OCI-LY3 (cell line): ENCODE measurements at regions not wholly inside any gene's neighbourhood (a gene's known extent, or its start where the extent isn't known, plus 50 kb on each side); places are given as distances from the start of the nearest gene placed in this dataset.

Experiments
- H2AFZ ChIP-seq: fragments of 200-600, 300-600 bp; shearing (Covaris generic); 2 replicates; pipeline ENCODE4 v1.6.0; 2014; ENCODE audit warnings: antibody characterized with exemption, low read depth, low read length
- H3K27ac ChIP-seq: fragments of 200-600, 300-600 bp; sonication (generic); 2 replicates; pipeline ENCODE4 v1.5.1; 2014; ENCODE audit warnings: mild to moderate bottlenecking, low read length, moderate library complexity, mixed read lengths
- H3K27me3 ChIP-seq: fragments of 200-600, 300-600 bp; sonication (generic); 2 replicates; pipeline ENCODE4 v1.6.1; 2014; ENCODE audit warnings: low read depth, low read length, mixed read lengths
- H3K36me3 ChIP-seq: fragments of 200-600, 300-600 bp; sonication (generic); replicated peaks from 2 replicates; pipeline ENCODE3; 2014; ENCODE audit warnings: low read depth, low read length, mixed read lengths
- H3K4me1 ChIP-seq: fragments of 300-600, 200-600 bp; sonication (generic); 2 replicates; pipeline ENCODE4 v1.6.1; 2014; ENCODE audit warnings: low read length, mixed read lengths
- H3K4me2 ChIP-seq: fragments of 200-600, 300-600 bp; sonication (generic); 2 replicates; pipeline ENCODE4 v1.6.1; 2014; ENCODE audit warnings: low read length, mixed read lengths
- H3K4me3 ChIP-seq: fragments of 300-600, 200-600 bp; sonication (generic); 2 replicates; pipeline ENCODE4 v1.5.1; 2014; ENCODE audit warnings: antibody characterized with exemption, mild to moderate bottlenecking, low read length, moderate library complexity
- H3K79me2 ChIP-seq: fragments of 300-600, 200-600 bp; shearing (Covaris generic); 2 replicates; pipeline ENCODE4 v1.6.1; 2014; ENCODE audit warnings: mild to moderate bottlenecking, low read length, mixed read lengths
- H3K9ac ChIP-seq: fragments of 300-600, 200-600 bp; shearing (Covaris generic); 2 replicates; pipeline ENCODE4 v1.6.0; 2014; ENCODE audit warnings: mild to moderate bottlenecking, low read length, moderate library complexity
- H3K9me3 ChIP-seq: fragments of 200-600, 300-600 bp; shearing (Covaris generic); 2 replicates; pipeline ENCODE4 v1.6.1; 2014; ENCODE audit warnings: low read length, mixed read lengths; ENCODE audit not compliant: insufficient read depth
- H4K20me1 ChIP-seq: fragments of 200-600, 300-600 bp; sonication (generic); 2 replicates; pipeline ENCODE4 v1.6.1; 2016; ENCODE audit warnings: low read length, mixed read lengths; ENCODE audit not compliant: insufficient read depth
- CTCF ChIP-seq: fragments of 200-600, 300-600 bp; sonication (generic); IDR thresholded peaks from 2 replicates; pipeline ENCODE4 v1.5.1; 2014; ENCODE audit warnings: antibody characterized with exemption, low read length, low read depth
- EZH2phosphoT487 ChIP-seq: fragments of 200-600 bp; shearing (Covaris generic); IDR thresholded peaks from 2 replicates; pipeline ENCODE4 v1.6.1; 2018; ENCODE audit warnings: antibody characterized with exemption, mixed run types, low read depth

- Histone ChIP-seq H3K27ac (no peak overlapping the region), H3K27me3 (peaks cover 3% of the 10 kb centered on the region; the same call in 1 of the 2 replicates), H3K79me2 (no peaks in the 10 kb centered on the region), H3K36me3 (no peaks in the 10 kb centered on the region), H3K9ac (no peak overlapping the region), H3K4me1 (no peaks in the 10 kb centered on the region), H2AFZ (no peak overlapping the region), H3K4me3 (no peak overlapping the region), H3K4me2 (no peak overlapping the region), H3K9me3 (0 out of 2 replicates have a peak, but pooled peaks cover 3% of the 10 kb centered on the region), H4K20me1 (no peaks in the 10 kb centered on the region)
- TF ChIP-seq CTCF: no peak
- no peak for TF ChIP-seq EZH2phosphoT487
These were observed 67.9 kb upstream of the MLIP start for GRCh38 chr6:54043360-54043759.

- H3K9ac ChIP-seq: no peak overlapping the region
- no peak overlapping the region for H3K4me2 ChIP-seq
- no peaks in the 10 kb centered on the region for H3K79me2 ChIP-seq
- no peak overlapping the region for H3K27ac ChIP-seq
- H3K9me3 ChIP-seq: 0 out of 2 replicates have a peak, but pooled peaks cover 3% of the 10 kb centered on the region
- TF ChIP-seq EZH2phosphoT487 (no peak), CTCF (no peak)
- H4K20me1 ChIP-seq: no peaks in the 10 kb centered on the region
- peaks cover 3% of the 10 kb centered on the region; the same call in 1 of the 2 replicates for H3K27me3 ChIP-seq
- no peak overlapping the region for H3K4me3 ChIP-seq
- no peak overlapping the region for H2AFZ ChIP-seq
- H3K4me1 ChIP-seq: no peaks in the 10 kb centered on the region
- H3K36me3 ChIP-seq: no peaks in the 10 kb centered on the region
These were observed 67.2 kb upstream of the MLIP start for GRCh38 chr6:54044059-54044458.

- no peaks in the 10 kb centered on the region for H4K20me1 ChIP-seq
- no peak overlapping the region for H3K4me3 ChIP-seq
- no peaks in the 10 kb centered on the region for H3K4me1 ChIP-seq
- no peaks in the 10 kb centered on the region for H3K9me3 ChIP-seq
- TF ChIP-seq CTCF (no peak), EZH2phosphoT487 (no peak)
- H3K4me2 ChIP-seq: no peak overlapping the region
- no peak overlapping the region for H3K9ac ChIP-seq
- no peaks in the 10 kb centered on the region for H3K36me3 ChIP-seq
- H3K79me2 ChIP-seq: no peaks in the 10 kb centered on the region
- no peak overlapping the region for H3K27ac ChIP-seq
- H2AFZ ChIP-seq: no peak overlapping the region
- H3K27me3 ChIP-seq: no peaks in the 10 kb centered on the region
These were observed 62.5 kb upstream of the MLIP start for GRCh38 chr6:54048782-54049181.

GRCh38 chr6:54050750-54051149 lies 60.5 kb upstream of the MLIP start:
- no peaks in the 10 kb centered on the region for H3K4me1 ChIP-seq

More at GRCh38 chr6:54050750-54051149, 60.5 kb upstream of the MLIP start:
- no peaks in the 10 kb centered on the region for H4K20me1 ChIP-seq
- H3K9me3 ChIP-seq: no peaks in the 10 kb centered on the region
- no peaks in the 10 kb centered on the region for H3K27me3 ChIP-seq
- H3K27ac ChIP-seq: no peak overlapping the region
- H3K79me2 ChIP-seq: no peaks in the 10 kb centered on the region
- no peak overlapping the region for H2AFZ ChIP-seq
- no peak overlapping the region for H3K9ac ChIP-seq
- no peak overlapping the region for H3K4me3 ChIP-seq
- TF ChIP-seq EZH2phosphoT487: no peak
- TF ChIP-seq CTCF: no peak
- no peak overlapping the region for H3K4me2 ChIP-seq
- no peaks in the 10 kb centered on the region for H3K36me3 ChIP-seq
